ENCODE measurements at regions not wholly inside any gene's neighbourhood (a gene's known extent, or its start where the extent isn't known, plus 50 kb on each side); places are given as distances from the start of the nearest gene placed in this dataset.

- DNase-seq: no peak
These were observed 838.5 kb downstream of the USP25 start for GRCh38 chr21:16568244-16568643.

- no peak for DNase-seq
These were observed 838.9 kb downstream of the USP25 start for GRCh38 chr21:16568661-16569060.

GRCh38 chr21:16569679-16570078 lies 839.9 kb downstream of the USP25 start:
- no peak for DNase-seq

- DNase-seq: no peak
These were observed 840.4 kb downstream of the USP25 start for GRCh38 chr21:16570171-16570570.

- DNase-seq: no peak
These were observed 841.1 kb downstream of the USP25 start for GRCh38 chr21:16570856-16571255.

GRCh38 chr21:16571594-16571993 lies 841.8 kb downstream of the USP25 start:
- DNase-seq: no peak

GRCh38 chr21:16572032-16572431 lies 842.2 kb downstream of the USP25 start:
- DNase-seq: no peak

GRCh38 chr21:16573578-16573977 lies 843.8 kb downstream of the USP25 start:
- no peak for DNase-seq

- no peak for DNase-seq
These were observed 848.2 kb downstream of the USP25 start for GRCh38 chr21:16577975-16578374.

- no peak for DNase-seq
These were observed 849.1 kb downstream of the USP25 start for GRCh38 chr21:16578912-16579311.

- DNase-seq: no peak
These were observed 849.8 kb downstream of the USP25 start for GRCh38 chr21:16579538-16579937.

GRCh38 chr21:16580661-16581060 lies 850.9 kb downstream of the USP25 start:
- DNase-seq: no peak

- peak; percentile 61 for DNase-seq
These were observed 853.8 kb downstream of the USP25 start for GRCh38 chr21:16583556-16583955.

- DNase-seq: no peak
These were observed 855.0 kb downstream of the USP25 start for GRCh38 chr21:16584756-16585155.

- no peak for DNase-seq
These were observed 856.1 kb downstream of the USP25 start for GRCh38 chr21:16585896-16586295.

GRCh38 chr21:16587141-16587581 lies 857.4 kb downstream of the USP25 start:
- no peak for DNase-seq

- no peak for DNase-seq
These were observed 858.0 kb downstream of the USP25 start for GRCh38 chr21:16587681-16588375.

- DNase-seq: no peak
These were observed 858.7 kb downstream of the USP25 start for GRCh38 chr21:16588433-16588860.

- no peak for DNase-seq
These were observed 859.5 kb downstream of the USP25 start for GRCh38 chr21:16589006-16589898.

- DNase-seq: no peak
These were observed 860.4 kb downstream of the USP25 start for GRCh38 chr21:16590186-16590585.

GRCh38 chr21:16590641-16591292 lies 861.0 kb downstream of the USP25 start:
- no peak for DNase-seq

GRCh38 chr21:16592381-16592780 lies 862.6 kb downstream of the USP25 start:
- DNase-seq: no peak

- DNase-seq: no peak
These were observed 864.4 kb downstream of the USP25 start for GRCh38 chr21:16594191-16594590.

- DNase-seq: no peak
These were observed 866.6 kb downstream of the USP25 start for GRCh38 chr21:16596369-16596768.
